OCI-LY7 (cell line): ENCODE measurements at regions not wholly inside any gene's neighbourhood (a gene's known extent, or its start where the extent isn't known, plus 50 kb on each side); places are given as distances from the start of the nearest gene placed in this dataset.

Experiments used
- CTCF ChIP-seq: fragments of 200-600 bp; sonication (generic); conservative IDR thresholded peaks from 2 replicates; pipeline ENCODE4 v1.5.1; 2014; ENCODE audit warnings: mild to moderate bottlenecking, antibody characterized with exemption, low read length, moderate library complexity, mixed read lengths
- EZH2phosphoT487 ChIP-seq: fragments of 200-600 bp; sonication (generic); IDR thresholded peaks from 2 replicates; pipeline ENCODE4 v1.6.1; 2018; ENCODE audit warnings: low read depth, borderline replicate concordance, mild to moderate bottlenecking, mixed run types, antibody characterized with exemption, low read length, moderate library complexity, mixed read lengths

DNA sequence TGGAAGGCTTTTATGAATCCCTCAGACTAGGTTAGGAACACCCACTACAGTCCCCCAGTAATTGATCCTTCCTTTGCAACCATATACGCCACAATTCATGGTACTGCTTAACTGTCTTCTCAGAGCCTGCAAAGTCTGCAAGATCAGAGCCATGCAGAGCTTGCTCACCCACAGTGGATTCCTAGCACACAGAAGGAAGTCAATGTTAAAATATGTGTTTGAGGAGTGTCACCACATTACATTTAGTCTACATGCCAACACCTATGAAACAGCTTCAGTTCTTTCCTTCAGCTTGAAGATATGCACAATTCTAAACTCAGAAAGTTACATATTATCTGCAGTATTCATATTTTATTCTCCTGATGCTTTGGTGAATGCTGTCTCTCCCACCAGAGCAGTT, 138.5 kb downstream of the NDUFA12 start:
- TF ChIP-seq CTCF (no peak), EZH2phosphoT487 (no peak)
